ENCODE measurements at regions not wholly inside any gene's neighbourhood (a gene's known extent, or its start where the extent isn't known, plus 50 kb on each side); places are given as distances from the start of the nearest gene placed in this dataset.
"Not testable (repeated sequence)": the region's sequence is repeated elsewhere in the genome, so short reads cannot be mapped to it uniquely, and the experiment has no call there.

DNA sequence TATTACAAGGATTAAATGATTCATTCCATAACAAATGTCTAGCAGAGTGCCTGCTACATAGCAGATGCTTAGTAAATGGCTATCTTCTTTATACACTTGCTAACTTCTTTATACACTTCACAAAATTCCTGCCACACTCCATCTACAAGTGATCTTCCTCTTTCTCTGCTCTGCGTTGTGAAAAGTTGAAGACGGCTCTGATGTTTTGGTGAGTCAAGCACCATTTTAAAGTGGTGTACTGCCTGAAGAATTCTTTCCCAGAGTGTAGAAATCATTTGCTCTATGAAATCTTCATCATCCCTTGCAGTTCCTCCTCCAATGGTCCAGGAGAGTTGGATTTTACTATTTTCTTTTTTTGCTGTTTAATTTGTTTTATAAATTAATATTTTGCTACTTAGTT is 74.9 kb downstream of the TNFAIP3 start:
- Histone ChIP-seq H3K4me3 (no peak overlapping the region), H3K27me3 (replicated peaks in 1 of 7) (no peaks in the 10 kb centered on the region), H3K9me3 (peaks cover 0 to 4% (median under 1%) of the 10 kb centered on the region in 8 donors), H3K4me1 (peaks cover 0 to 39% (median 10%) of the 10 kb centered on the region in 6 donors), H3K36me3 (no peaks in the 10 kb centered on the region), H3K27ac (no peak overlapping the region)
- intact Hi-C loops (cut with DNase I; ENCODE audit: low total_unique reads) = loop anchor here (5.0 to 10.0 kb wide), 2 partner anchors 75 to 147 kb away; partner anchors contain the start of gene TNFAIP3
- 28 to 73% (median 44%) methylated on average over 2 of the region's 2 CpGs for WGBS, 5 donors
- no peak for DNase-seq
- no peak for TF ChIP-seq POLR2A (IDR thresholded peaks at IDR 0.05)
- TF ChIP-seq, protein P1, sequence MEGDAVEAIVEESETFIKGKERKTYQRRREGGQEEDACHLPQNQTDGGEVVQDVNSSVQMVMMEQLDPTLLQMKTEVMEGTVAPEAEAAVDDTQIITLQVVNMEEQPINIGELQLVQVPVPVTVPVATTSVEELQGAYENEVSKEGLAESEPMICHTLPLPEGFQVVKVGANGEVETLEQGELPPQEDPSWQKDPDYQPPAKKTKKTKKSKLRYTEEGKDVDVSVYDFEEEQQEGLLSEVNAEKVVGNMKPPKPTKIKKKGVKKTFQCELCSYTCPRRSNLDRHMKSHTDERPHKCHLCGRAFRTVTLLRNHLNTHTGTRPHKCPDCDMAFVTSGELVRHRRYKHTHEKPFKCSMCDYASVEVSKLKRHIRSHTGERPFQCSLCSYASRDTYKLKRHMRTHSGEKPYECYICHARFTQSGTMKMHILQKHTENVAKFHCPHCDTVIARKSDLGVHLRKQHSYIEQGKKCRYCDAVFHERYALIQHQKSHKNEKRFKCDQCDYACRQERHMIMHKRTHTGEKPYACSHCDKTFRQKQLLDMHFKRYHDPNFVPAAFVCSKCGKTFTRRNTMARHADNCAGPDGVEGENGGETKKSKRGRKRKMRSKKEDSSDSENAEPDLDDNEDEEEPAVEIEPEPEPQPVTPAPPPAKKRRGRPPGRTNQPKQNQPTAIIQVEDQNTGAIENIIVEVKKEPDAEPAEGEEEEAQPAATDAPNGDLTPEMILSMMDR (IDR thresholded peaks at IDR 0.05 in 8 of 11, conservative IDR thresholded peaks at IDR 0.05 in 3 of 11) = no peak
- TF ChIP-seq POLR2AphosphoS5 (IDR thresholded peaks at IDR 0.05) = no peak

DNA sequence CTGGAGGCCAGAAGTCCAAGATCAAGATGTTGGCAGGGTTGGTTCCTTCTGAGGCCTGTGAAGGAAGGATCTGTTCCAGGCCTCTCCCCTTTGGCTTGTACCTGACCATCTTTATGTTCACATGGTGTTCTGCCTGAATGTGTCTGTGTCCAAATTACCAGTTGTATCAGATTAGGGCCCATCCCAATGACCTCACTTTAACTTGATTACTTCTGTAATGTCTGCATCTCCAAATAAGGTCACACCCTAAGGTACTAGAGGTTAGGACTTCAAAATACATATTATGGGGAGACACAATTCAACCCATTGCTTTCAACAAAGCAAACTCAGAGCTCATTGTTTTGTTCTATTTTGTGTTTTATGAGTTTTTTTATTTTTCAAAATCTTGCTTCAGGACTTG is 75.7 kb downstream of the TNFAIP3 start:
- Histone ChIP-seq H3K4me3 (no peak overlapping the region), H3K27ac (no peak overlapping the region), H3K27me3 (replicated peaks in 1 of 7) (no peaks in the 10 kb centered on the region), H3K36me3 (no peaks in the 10 kb centered on the region), H3K9me3 (no peaks in the 10 kb centered on the region), H3K4me1 (peaks cover 0 to 39% (median 10%) of the 10 kb centered on the region in 6 donors)
- TF ChIP-seq, protein P1 (IDR thresholded peaks at IDR 0.05 in 8 of 11, conservative IDR thresholded peaks at IDR 0.05 in 3 of 11) = no peak
- TF ChIP-seq POLR2A (IDR thresholded peaks at IDR 0.05) (no peak), POLR2AphosphoS5 (IDR thresholded peaks at IDR 0.05) (no peak)
- intact Hi-C loops (cut with DNase I; ENCODE audit: low total_unique reads) = loop anchor here (5.0 to 10.0 kb wide), 2 partner anchors 75 to 148 kb away; partner anchors contain the start of gene TNFAIP3
- DNase-seq = no peak

DNA sequence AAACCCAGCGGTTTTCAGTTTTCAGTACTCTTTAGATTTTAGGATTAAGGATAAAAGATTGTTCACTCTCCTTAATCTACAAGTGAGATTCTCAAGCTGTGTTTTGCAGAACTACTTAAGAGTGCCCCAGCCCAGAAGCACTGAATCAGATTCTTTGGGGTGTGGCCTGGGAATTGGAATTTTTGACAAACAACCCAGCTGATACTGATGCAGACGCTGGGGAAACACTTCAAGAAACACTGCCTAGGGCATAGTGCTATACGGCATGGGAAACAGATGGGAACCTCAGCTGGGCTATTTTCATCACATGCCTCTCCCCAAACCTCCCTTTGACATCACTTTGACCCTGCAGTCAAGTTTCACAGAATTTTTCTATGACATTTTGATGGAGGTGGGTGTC is 77.3 kb downstream of the TNFAIP3 start:
- H3K4me1 ChIP-seq = peaks cover 0 to 39% (median 10%) of the 10 kb centered on the region in 6 donors
- intact Hi-C loops (cut with DNase I; ENCODE audit: low total_unique reads) = loop anchor here (5.0 to 10.0 kb wide), 2 partner anchors 77 to 150 kb away; partner anchors contain the start of gene TNFAIP3
- not testable (repeated sequence) for H3K27me3 ChIP-seq (replicated peaks in 1 of 7); H3K9me3 ChIP-seq; H3K36me3 ChIP-seq; DNase-seq
- peak overlapping the region in 2 of 8 donors; percentile 23 to 25 for H3K27ac ChIP-seq
- WGBS, 5 donors = 38 to 53% (median 42%) methylated on average over 3 of the region's 3 CpGs
- H3K4me3 ChIP-seq = peak overlapping the region in 1 of 8 donors; percentile 26

DNA sequence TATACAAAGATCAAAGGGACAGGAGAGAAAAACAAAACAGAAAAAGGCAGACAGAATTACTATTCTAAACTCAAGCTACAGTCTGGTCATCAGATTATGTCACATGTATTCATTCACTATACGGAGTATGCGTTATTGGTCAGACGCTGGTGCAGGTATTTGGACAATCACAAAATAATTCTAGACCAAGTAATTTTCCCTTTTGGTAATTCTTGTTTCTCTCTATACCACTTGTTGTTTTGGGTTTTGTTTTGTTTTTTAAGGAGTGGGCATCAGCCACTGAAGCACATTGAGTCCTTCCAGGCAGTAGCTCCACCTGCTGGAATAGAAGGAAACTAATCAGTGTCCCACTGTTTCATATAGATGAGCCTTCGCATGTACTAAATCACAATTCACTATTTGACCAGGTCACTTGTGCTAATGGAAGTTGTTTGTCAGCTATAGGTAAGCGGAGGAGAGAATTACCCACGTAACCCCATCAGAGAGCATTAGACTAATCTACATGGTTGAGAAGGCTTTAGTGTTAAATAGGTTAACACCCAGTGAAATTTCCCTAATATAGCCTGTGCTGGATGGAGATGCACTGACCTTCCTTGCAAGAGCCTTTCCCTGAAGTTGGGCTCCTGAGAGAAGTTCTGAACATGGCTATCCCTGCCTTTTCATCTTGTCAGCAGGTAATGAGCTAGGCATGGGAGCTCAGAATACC is 77.9 kb downstream of the TNFAIP3 start:
- whole genome bisulfite sequencing, 5 donors = 39 to 66% (median 55%) methylated on average over 6 of the region's 6 CpGs
- peak overlapping the region in 2 of 8 donors; percentile 23 to 25 for H3K27ac ChIP-seq
- H3K4me3 ChIP-seq = peak overlapping the region in 1 of 8 donors; percentile 26
- no peaks in the 10 kb centered on the region for H3K36me3 ChIP-seq
- no peaks in the 10 kb centered on the region for H3K9me3 ChIP-seq
- H3K27me3 ChIP-seq (replicated peaks in 1 of 7) = no peaks in the 10 kb centered on the region
- TF ChIP-seq, protein P1 (IDR thresholded peaks at IDR 0.05 in 8 of 11, conservative IDR thresholded peaks at IDR 0.05 in 3 of 11) = peak; percentile 45 to 83 (median 78)
- TF ChIP-seq POLR2A (IDR thresholded peaks at IDR 0.05) = no peak
- peaks cover 0 to 39% (median 14%) of the 10 kb centered on the region in 6 donors for H3K4me1 ChIP-seq
- intact Hi-C loops (cut with DNase I; ENCODE audit: low total_unique reads) = loop anchor here (5.0 to 10.0 kb wide), 3 partner anchors 78 to 238 kb away; partner anchors contain the start of gene TNFAIP3
- no peak for DNase-seq
